HFFc6 (cell line): ENCODE measurements at regions not wholly inside any gene's neighbourhood (a gene's known extent, or its start where the extent isn't known, plus 50 kb on each side); places are given as distances from the start of the nearest gene placed in this dataset.

Experiments used
- DNase-seq: peaks from one replicate; pipeline ENCODE4 v3.0.0-alpha.2; 2018
- H3K27ac Mint-ChIP-seq: 2 replicates; pipeline ENCODE4 v1.8.0; 2020; ENCODE audit warnings: mild to moderate bottlenecking, mixed read lengths
- H3K27me3 Mint-ChIP-seq: 2 replicates; pipeline ENCODE4 v1.8.0; 2021; ENCODE audit warnings: mild to moderate bottlenecking, moderate library complexity, mixed read lengths; ENCODE audit not compliant: insufficient read depth
- H3K36me3 Mint-ChIP-seq: 2 replicates; pipeline ENCODE4 v1.8.0; 2021; ENCODE audit warnings: low read depth, mixed read lengths
- H3K4me1 Mint-ChIP-seq: 2 replicates; pipeline ENCODE4 v1.8.0; 2020; ENCODE audit warnings: low read depth, mixed read lengths
- H3K4me3 Mint-ChIP-seq: 2 replicates; pipeline ENCODE4 v1.8.0; 2020; ENCODE audit warnings: mild to moderate bottlenecking, moderate library complexity, mixed read lengths
- H3K9me3 Mint-ChIP-seq: 2 replicates; pipeline ENCODE4 v1.8.0; 2020; ENCODE audit warnings: mild to moderate bottlenecking, mixed read lengths
- TF ChIP-seq, protein P1 (sequence below): fragments of 200-600 bp; sonication (generic); IDR thresholded peaks from 2 replicates; pipeline ENCODE4 v1.5.0; 2021; ENCODE audit warnings: antibody characterized with exemption, mild to moderate bottlenecking

GRCh38 chr11:41779401-41779960, 320.0 kb upstream of the LRRC4C start:
- no peak overlapping the region for H3K27ac Mint-ChIP-seq
- no peak for DNase-seq
- peaks cover 22% of the 10 kb centered on the region; the same call in 1 of the 2 replicates for H3K9me3 Mint-ChIP-seq
- no peak overlapping the region for H3K4me3 Mint-ChIP-seq
- H3K4me1 Mint-ChIP-seq = no peaks in the 10 kb centered on the region
- no peaks in the 10 kb centered on the region for H3K36me3 Mint-ChIP-seq
- no peaks in the 10 kb centered on the region for H3K27me3 Mint-ChIP-seq
- TF ChIP-seq, protein P1, sequence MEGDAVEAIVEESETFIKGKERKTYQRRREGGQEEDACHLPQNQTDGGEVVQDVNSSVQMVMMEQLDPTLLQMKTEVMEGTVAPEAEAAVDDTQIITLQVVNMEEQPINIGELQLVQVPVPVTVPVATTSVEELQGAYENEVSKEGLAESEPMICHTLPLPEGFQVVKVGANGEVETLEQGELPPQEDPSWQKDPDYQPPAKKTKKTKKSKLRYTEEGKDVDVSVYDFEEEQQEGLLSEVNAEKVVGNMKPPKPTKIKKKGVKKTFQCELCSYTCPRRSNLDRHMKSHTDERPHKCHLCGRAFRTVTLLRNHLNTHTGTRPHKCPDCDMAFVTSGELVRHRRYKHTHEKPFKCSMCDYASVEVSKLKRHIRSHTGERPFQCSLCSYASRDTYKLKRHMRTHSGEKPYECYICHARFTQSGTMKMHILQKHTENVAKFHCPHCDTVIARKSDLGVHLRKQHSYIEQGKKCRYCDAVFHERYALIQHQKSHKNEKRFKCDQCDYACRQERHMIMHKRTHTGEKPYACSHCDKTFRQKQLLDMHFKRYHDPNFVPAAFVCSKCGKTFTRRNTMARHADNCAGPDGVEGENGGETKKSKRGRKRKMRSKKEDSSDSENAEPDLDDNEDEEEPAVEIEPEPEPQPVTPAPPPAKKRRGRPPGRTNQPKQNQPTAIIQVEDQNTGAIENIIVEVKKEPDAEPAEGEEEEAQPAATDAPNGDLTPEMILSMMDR = no peak

GRCh38 chr11:41781441-41781840, 322.0 kb upstream of the LRRC4C start:
- H3K4me1 Mint-ChIP-seq = no peaks in the 10 kb centered on the region
- no peaks in the 10 kb centered on the region for H3K27me3 Mint-ChIP-seq
- H3K27ac Mint-ChIP-seq = no peak overlapping the region
- no peak for DNase-seq
- TF ChIP-seq, protein P1 = no peak
- H3K4me3 Mint-ChIP-seq = no peak overlapping the region
- peaks cover 27% of the 10 kb centered on the region for H3K9me3 Mint-ChIP-seq
- no peaks in the 10 kb centered on the region for H3K36me3 Mint-ChIP-seq

DNA sequence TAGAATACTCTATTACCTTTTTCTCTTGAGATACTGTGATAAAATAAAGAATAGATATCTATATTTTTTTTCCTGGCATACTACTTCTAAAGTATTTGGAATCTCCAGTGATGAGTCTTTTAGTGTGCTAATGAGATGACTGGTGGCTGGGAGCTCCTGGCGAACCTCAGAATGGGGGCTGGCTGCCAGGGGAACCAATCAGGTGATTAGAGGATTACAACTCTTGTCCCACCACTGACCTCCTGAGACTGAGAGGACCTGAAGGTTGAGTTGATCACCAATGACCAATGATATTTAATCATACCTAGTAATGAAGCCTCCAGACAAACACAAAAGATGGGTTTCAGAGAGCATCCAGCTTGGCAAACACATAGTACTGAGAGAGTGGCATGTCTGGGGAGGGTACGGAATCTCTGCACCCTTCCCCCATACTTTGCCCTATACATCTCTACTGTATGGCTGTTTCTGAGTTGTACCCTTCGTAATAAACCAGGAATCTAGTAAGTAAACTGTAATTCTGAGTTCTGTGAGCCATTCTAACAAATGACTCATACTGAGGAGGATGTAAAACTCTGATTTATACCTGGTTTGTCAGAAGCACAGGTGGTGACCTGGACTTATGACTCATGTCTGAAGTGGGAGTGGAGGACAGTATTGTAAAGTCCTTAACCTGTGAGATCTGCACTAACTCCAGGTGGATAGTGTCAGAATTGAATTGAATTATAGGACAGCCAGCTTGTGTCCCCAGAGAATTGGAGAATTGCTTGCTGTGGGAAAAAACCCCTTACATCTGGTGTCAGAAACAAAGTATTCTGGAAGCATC, 325.3 kb upstream of the LRRC4C start:
- DNase-seq = no peak
- Mint-ChIP-seq H3K4me3 (no peak overlapping the region), H3K9me3 (peaks cover 38% of the 10 kb centered on the region), H3K36me3 (peaks cover 6% of the 10 kb centered on the region; the same call in 1 of the 2 replicates), H3K27ac (no peak overlapping the region), H3K27me3 (no peaks in the 10 kb centered on the region), H3K4me1 (no peaks in the 10 kb centered on the region)
- TF ChIP-seq, protein P1 = no peak

- TF ChIP-seq, protein P1 = no peak
- no peak for DNase-seq
These were observed 326.6 kb upstream of the LRRC4C start for GRCh38 chr11:41786087-41786486.

DNA sequence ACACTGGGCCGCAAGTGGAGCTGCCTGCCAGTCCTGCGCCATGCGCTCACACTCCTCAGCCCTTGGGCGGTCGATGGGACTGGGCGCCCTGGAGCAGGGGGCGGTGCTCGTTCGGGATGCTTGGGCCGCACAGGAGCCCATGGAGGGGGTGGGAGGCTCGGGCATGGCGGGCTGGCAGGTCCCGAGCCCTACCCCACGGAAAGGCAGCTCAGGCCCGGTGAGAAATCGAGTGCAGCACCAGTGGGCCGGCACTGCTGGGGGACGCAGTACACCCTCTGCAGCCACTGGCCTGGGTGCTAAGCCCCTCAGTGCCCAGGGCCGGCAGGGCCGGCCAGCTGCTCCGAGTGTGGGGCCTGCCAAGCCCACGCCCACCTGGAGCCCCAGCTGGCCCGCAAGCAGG, 328.7 kb upstream of the LRRC4C start:
- Mint-ChIP-seq H3K4me1 (no peaks in the 10 kb centered on the region), H3K36me3 (peaks cover 6% of the 10 kb centered on the region; the same call in 1 of the 2 replicates), H3K4me3 (no peak overlapping the region), H3K27ac (no peak overlapping the region), H3K9me3 (peaks cover 46% of the 10 kb centered on the region), H3K27me3 (no peaks in the 10 kb centered on the region)
- no peak for DNase-seq
- TF ChIP-seq, protein P1 = no peak

More at GRCh38 chr11:41786087-41786486, 326.6 kb upstream of the LRRC4C start:
- no peak overlapping the region for H3K4me3 Mint-ChIP-seq
- H3K4me1 Mint-ChIP-seq = no peaks in the 10 kb centered on the region
- peaks cover 6% of the 10 kb centered on the region; the same call in 1 of the 2 replicates for H3K36me3 Mint-ChIP-seq
- no peak overlapping the region for H3K27ac Mint-ChIP-seq
- H3K9me3 Mint-ChIP-seq = peaks cover 39% of the 10 kb centered on the region
- H3K27me3 Mint-ChIP-seq = no peaks in the 10 kb centered on the region
